Smooth muscle cell (in vitro differentiated cells): ENCODE measurements at regions not wholly inside any gene's neighbourhood (a gene's known extent, or its start where the extent isn't known, plus 50 kb on each side); places are given as distances from the start of the nearest gene placed in this dataset.

ENCODE experiments used
- DNase-seq: peaks from one replicate; lab custom pipeline; 2025; ENCODE audit not compliant: unreplicated experiment; lab: John Stamatoyannopoulos, UW
- H2AFZ ChIP-seq: fragments of 200-600 bp; sonication (generic); 2 replicates; pipeline ENCODE4 v1.6.0; 2016; ENCODE audit warnings: antibody characterized with exemption, low read depth, mild to moderate bottlenecking
- H3F3A ChIP-seq: fragments of 200-600 bp; sonication (generic); 2 replicates; pipeline ENCODE4 v1.6.0; 2017; ENCODE audit warnings: antibody characterized with exemption, low read depth
- H3K27ac ChIP-seq: fragments of 200-600 bp; sonication (generic); 2 replicates; pipeline ENCODE4 v1.5.1; 2016; ENCODE audit warnings: low read depth, mild to moderate bottlenecking
- H3K27me3 ChIP-seq: fragments of 200-600 bp; sonication (generic); 2 replicates; pipeline ENCODE4 v1.6.1; 2016; ENCODE audit warnings: low read depth, mild to moderate bottlenecking
- H3K36me3 ChIP-seq: fragments of 200-600 bp; sonication (generic); 2 replicates; pipeline ENCODE4 v1.5.1; 2016; ENCODE audit warnings: low read depth
- H3K4me1 ChIP-seq: fragments of 200-600 bp; sonication (generic); 2 replicates; pipeline ENCODE4 v1.5.1; 2016; ENCODE audit warnings: low read depth
- H3K4me2 ChIP-seq: fragments of 200-600 bp; sonication (generic); 2 replicates; pipeline ENCODE4 v1.6.0; 2016; ENCODE audit warnings: mild to moderate bottlenecking
- H3K4me3 ChIP-seq: fragments of 200-600 bp; sonication (generic); 2 replicates; pipeline ENCODE4 v1.5.1; 2016; ENCODE audit warnings: mild to moderate bottlenecking
- H3K79me2 ChIP-seq: fragments of 200-600 bp; sonication (generic); 2 replicates; pipeline ENCODE4 v1.6.0; 2016; ENCODE audit warnings: low read depth, mild to moderate bottlenecking
- H3K9ac ChIP-seq: fragments of 200-600 bp; sonication (generic); 2 replicates; pipeline ENCODE4 v1.6.0; 2016; ENCODE audit warnings: low read depth
- H3K9me3 ChIP-seq: fragments of 200-600 bp; sonication (generic); replicated peaks from 2 replicates; pipeline ENCODE4 v1.5.1; 2016; ENCODE audit warnings: low read depth
- H4K20me1 ChIP-seq: fragments of 200-600 bp; sonication (generic); 2 replicates; pipeline ENCODE4 v1.6.0; 2016; ENCODE audit warnings: low read depth
- CTCF ChIP-seq: fragments of 200-600 bp; sonication (generic); IDR thresholded peaks from 2 replicates; pipeline ENCODE4 v1.5.1; 2017; ENCODE audit warnings: borderline replicate concordance, mild to moderate bottlenecking, antibody characterized with exemption; ENCODE audit not compliant: insufficient read depth, poor library complexity, severe bottlenecking
- WGBS: methylation state at CpG from one replicate; pipeline ENCODE4 v1.1.7; 2016; ENCODE audit warnings: low lambda C conversion rate; 5-methylcytosine and 5-hydroxymethylcytosine counted together

- Histone ChIP-seq H3K9ac (no peak overlapping the region), H3K9me3 (no peaks in the 10 kb centered on the region), H3K4me1 (no peaks in the 10 kb centered on the region), H2AFZ (no peak overlapping the region), H3K4me2 (no peak overlapping the region), H3K4me3 (no peak overlapping the region), H4K20me1 (no peaks in the 10 kb centered on the region), H3K27ac (no peak overlapping the region), H3K79me2 (no peaks in the 10 kb centered on the region), H3K27me3 (no peaks in the 10 kb centered on the region), H3F3A (no peaks in the 10 kb centered on the region), H3K36me3 (no peaks in the 10 kb centered on the region)
- TF ChIP-seq CTCF: no peak
- no peak for DNase-seq
Measured at GRCh38 chrX:117653396-117653795, 463.2 kb downstream of the KLHL13 start.

GRCh38 chrX:117645639-117646038 lies 471.0 kb downstream of the KLHL13 start:
- Histone ChIP-seq H3K9me3 (no peaks in the 10 kb centered on the region), H3K27me3 (no peaks in the 10 kb centered on the region), H3K79me2 (no peaks in the 10 kb centered on the region), H3K4me1 (no peaks in the 10 kb centered on the region), H4K20me1 (no peaks in the 10 kb centered on the region), H3K4me3 (no peak overlapping the region), H3K27ac (no peak overlapping the region), H3F3A (no peaks in the 10 kb centered on the region), H3K4me2 (no peak overlapping the region), H2AFZ (no peak overlapping the region), H3K9ac (no peak overlapping the region), H3K36me3 (no peaks in the 10 kb centered on the region)
- WGBS: 50% methylated on average over 1 of the region's 1 CpG
- no peak for TF ChIP-seq CTCF
- no peak for DNase-seq

- Histone ChIP-seq H2AFZ (no peak overlapping the region), H3K27ac (no peak overlapping the region), H3F3A (no peaks in the 10 kb centered on the region), H3K4me1 (no peaks in the 10 kb centered on the region), H3K27me3 (no peaks in the 10 kb centered on the region), H3K79me2 (no peaks in the 10 kb centered on the region), H3K9ac (no peak overlapping the region), H3K4me3 (no peak overlapping the region), H3K4me2 (no peak overlapping the region), H3K36me3 (no peaks in the 10 kb centered on the region), H3K9me3 (no peaks in the 10 kb centered on the region), H4K20me1 (no peaks in the 10 kb centered on the region)
- DNase-seq: no peak
- 87% methylated on average over 6 of the region's 6 CpGs for WGBS
- TF ChIP-seq CTCF: no peak
Measured at GRCh38 chrX:117641913-117642656, 474.5 kb downstream of the KLHL13 start.

GRCh38 chrX:117636826-117637225 lies 479.8 kb downstream of the KLHL13 start:
- no peak for DNase-seq
- TF ChIP-seq CTCF: no peak
- 76% methylated on average over 1 of the region's 1 CpG for WGBS

More at GRCh38 chrX:117636826-117637225, 479.8 kb downstream of the KLHL13 start:
- Histone ChIP-seq H3K27ac (no peak overlapping the region), H3K4me3 (no peak overlapping the region), H3K36me3 (no peaks in the 10 kb centered on the region), H3K4me1 (no peaks in the 10 kb centered on the region), H4K20me1 (no peaks in the 10 kb centered on the region), H3K27me3 (no peaks in the 10 kb centered on the region), H3K4me2 (no peak overlapping the region), H2AFZ (no peak overlapping the region), H3F3A (no peaks in the 10 kb centered on the region), H3K79me2 (no peaks in the 10 kb centered on the region), H3K9ac (no peak overlapping the region), H3K9me3 (no peaks in the 10 kb centered on the region)
